Chondrocyte (in vitro differentiated cells): ENCODE measurements at regions not wholly inside any gene's neighbourhood (a gene's known extent, or its start where the extent isn't known, plus 50 kb on each side); places are given as distances from the start of the nearest gene placed in this dataset.

Experiments used
- DNase-seq: peaks from one replicate; pipeline ENCODE4 v3.0.0; 2021; ENCODE audit warnings: mixed read lengths, low spot score
- H3K27ac Mint-ChIP-seq: one replicate; pipeline ENCODE4 v1.8.0; 2021; ENCODE audit warnings: mild to moderate bottlenecking, moderate library complexity, mixed read lengths; ENCODE audit not compliant: unreplicated experiment
- H3K27me3 Mint-ChIP-seq: 2 replicates; pipeline ENCODE4 v1.8.0; 2021; ENCODE audit warnings: low read depth, mixed read lengths
- H3K36me3 Mint-ChIP-seq: 2 replicates; pipeline ENCODE4 v1.8.0; 2021; ENCODE audit warnings: low read depth, mixed read lengths
- H3K4me1 Mint-ChIP-seq: 2 replicates; pipeline ENCODE4 v1.8.0; 2021; ENCODE audit warnings: low read depth, mild to moderate bottlenecking, mixed read lengths
- H3K4me3 Mint-ChIP-seq: one replicate; pipeline ENCODE4 v1.8.0; 2021; ENCODE audit warnings: mild to moderate bottlenecking, moderate library complexity, mixed read lengths; ENCODE audit not compliant: unreplicated experiment
- H3K9me3 Mint-ChIP-seq: 2 replicates; pipeline ENCODE4 v1.8.0; 2021; ENCODE audit warnings: low read depth, mixed read lengths
- TF ChIP-seq, protein P1 (sequence below): fragments of 200-600 bp; sonication (generic); IDR thresholded peaks from 2 replicates; pipeline ENCODE4 v1.5.0; 2021; ENCODE audit warnings: antibody characterized with exemption, mild to moderate bottlenecking, moderate library complexity

DNA sequence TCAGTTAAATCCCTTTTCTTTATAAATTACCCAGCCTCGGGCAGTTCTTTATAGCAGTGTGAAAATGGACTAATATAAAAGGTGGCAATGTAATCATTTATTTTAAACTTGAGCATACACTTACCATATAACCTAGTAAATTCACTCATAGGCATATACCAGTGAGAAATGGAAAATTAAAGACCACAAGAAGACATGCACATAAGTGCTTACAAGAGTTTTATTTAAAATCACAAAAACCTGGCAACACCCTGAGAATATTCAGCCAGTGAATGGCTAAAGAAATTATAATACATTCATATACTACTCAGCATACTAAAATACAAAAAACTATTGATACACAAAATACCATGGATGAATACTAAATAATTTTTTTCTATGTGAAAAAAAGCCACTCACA lies 1017.5 kb upstream of the TMEM132C start:
- no peaks in the 10 kb centered on the region for H3K4me1 Mint-ChIP-seq
- H3K36me3 Mint-ChIP-seq, result no peaks in the 10 kb centered on the region
- H3K27me3 Mint-ChIP-seq, result peaks cover 24% of the 10 kb centered on the region
- no peaks in the 10 kb centered on the region for H3K9me3 Mint-ChIP-seq
- TF ChIP-seq, protein P1, sequence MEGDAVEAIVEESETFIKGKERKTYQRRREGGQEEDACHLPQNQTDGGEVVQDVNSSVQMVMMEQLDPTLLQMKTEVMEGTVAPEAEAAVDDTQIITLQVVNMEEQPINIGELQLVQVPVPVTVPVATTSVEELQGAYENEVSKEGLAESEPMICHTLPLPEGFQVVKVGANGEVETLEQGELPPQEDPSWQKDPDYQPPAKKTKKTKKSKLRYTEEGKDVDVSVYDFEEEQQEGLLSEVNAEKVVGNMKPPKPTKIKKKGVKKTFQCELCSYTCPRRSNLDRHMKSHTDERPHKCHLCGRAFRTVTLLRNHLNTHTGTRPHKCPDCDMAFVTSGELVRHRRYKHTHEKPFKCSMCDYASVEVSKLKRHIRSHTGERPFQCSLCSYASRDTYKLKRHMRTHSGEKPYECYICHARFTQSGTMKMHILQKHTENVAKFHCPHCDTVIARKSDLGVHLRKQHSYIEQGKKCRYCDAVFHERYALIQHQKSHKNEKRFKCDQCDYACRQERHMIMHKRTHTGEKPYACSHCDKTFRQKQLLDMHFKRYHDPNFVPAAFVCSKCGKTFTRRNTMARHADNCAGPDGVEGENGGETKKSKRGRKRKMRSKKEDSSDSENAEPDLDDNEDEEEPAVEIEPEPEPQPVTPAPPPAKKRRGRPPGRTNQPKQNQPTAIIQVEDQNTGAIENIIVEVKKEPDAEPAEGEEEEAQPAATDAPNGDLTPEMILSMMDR, result no peak
- no peak overlapping the region for H3K27ac Mint-ChIP-seq
- no peak overlapping the region for H3K4me3 Mint-ChIP-seq
- no peak for DNase-seq

DNA sequence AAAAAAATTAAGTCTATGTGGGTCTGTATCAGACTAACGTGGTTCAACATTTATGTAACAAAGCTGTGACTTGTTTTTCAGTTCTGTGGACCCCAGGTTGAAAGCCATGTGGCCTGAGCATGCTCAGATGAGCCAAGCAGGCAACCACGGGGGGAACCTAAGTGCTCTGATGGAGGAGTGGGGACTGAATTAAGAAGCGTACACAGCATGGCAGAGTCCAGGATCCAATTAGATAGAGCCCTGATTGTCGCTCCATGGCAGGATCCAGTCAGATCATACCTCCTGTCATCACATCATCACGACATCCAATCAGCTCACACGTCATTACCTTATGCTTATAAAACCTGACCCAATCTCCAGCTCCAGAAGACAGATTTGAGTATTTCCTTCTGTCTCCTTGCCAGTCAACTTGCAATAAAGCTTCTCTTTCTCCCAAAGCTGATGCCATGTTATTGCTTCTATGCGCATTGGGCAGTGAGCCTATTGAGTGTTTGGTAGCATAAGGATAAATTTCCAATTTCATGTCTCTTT lies 1013.1 kb upstream of the TMEM132C start:
- TF ChIP-seq, protein P1, result no peak
- no peak for DNase-seq
- H3K27ac Mint-ChIP-seq, result no peak overlapping the region
- H3K4me3 Mint-ChIP-seq, result no peak overlapping the region
- peaks cover 16% of the 10 kb centered on the region for H3K27me3 Mint-ChIP-seq
- H3K4me1 Mint-ChIP-seq, result no peaks in the 10 kb centered on the region
- no peaks in the 10 kb centered on the region for H3K36me3 Mint-ChIP-seq
- no peaks in the 10 kb centered on the region for H3K9me3 Mint-ChIP-seq

DNA sequence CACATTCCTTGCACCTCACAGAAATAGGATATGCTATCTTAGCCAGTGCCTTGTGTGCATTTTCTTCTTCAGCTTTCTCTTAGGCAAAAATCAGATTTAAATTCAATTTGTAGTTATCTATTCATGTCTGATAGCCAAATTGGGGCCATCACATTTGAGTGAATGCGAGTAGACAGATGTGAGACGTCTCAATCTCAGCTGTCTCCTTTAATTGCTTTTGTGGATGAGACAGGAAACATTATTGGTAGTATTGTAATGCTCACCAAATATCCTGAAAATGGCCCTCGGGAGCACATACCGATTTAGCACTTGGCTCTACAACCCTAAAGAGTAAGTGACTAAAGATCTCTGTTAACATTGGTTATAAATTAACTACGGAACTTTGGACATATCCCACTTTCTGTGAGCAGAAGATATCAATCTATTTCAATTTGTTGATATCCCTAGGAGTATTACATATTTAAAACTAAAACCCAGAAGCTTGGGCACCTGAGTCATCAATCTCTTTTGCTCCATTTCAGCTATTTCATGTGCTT lies 1012.5 kb upstream of the TMEM132C start:
- Mint-ChIP-seq H3K27me3 (peaks cover 16% of the 10 kb centered on the region), H3K4me1 (no peaks in the 10 kb centered on the region), H3K4me3 (no peak overlapping the region), H3K27ac (no peak overlapping the region), H3K9me3 (no peaks in the 10 kb centered on the region), H3K36me3 (no peaks in the 10 kb centered on the region)
- DNase-seq, result no peak
- TF ChIP-seq, protein P1, result no peak

DNA sequence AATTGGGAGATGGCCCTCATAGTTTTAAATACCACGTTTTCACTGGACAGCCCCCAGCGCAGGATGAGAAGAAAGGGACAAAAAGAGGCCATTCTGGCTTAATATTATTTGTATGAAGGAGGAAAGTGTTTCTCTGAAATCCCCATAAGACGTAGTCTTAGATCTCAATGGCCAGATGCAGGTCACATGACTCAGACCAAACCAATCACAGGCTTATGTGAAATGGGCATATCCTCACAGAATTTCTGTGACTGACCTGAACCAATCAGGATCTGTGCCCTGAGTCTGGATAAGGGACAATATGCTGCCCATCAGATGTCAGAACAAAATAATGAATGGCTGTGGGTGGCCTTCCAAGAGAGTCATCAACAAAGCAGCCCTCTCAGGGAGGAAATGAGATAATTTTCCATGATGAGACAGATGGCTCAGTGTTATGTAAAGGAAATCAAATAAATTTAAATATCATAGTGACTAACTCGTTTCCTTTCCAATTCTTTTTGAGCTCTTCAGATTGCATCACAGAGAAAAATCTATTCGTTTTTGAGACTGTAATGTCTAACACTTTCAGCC lies 1009.5 kb upstream of the TMEM132C start:
- TF ChIP-seq, protein P1, result no peak
- Mint-ChIP-seq H3K9me3 (no peaks in the 10 kb centered on the region), H3K27ac (no peak overlapping the region), H3K36me3 (no peaks in the 10 kb centered on the region), H3K27me3 (peaks cover 2% of the 10 kb centered on the region), H3K4me3 (no peak overlapping the region), H3K4me1 (no peaks in the 10 kb centered on the region)
- DNase-seq, result no peak

DNA sequence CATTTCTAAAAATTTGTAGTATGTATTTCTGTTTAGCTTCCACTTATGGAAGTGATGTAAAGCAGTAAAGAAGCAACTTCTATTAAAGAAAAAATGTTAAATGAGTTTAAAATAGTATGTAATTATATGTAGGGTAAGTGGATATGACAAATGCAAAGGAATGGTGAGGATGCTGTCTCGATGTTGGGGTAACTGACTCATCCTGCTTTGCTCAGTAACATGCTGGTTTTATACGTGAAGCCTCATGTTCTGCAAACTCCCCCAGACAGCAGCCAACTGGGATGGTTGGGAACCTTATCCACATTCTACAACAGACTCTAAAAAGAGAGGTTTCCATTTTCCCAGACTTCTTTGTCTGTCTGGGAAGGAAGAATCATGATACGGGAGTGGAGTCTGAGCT lies 1006.4 kb upstream of the TMEM132C start:
- TF ChIP-seq, protein P1, result no peak
- Mint-ChIP-seq H3K4me3 (no peak overlapping the region), H3K9me3 (peaks cover 3% of the 10 kb centered on the region), H3K27me3 (peaks cover 2% of the 10 kb centered on the region), H3K36me3 (no peaks in the 10 kb centered on the region), H3K27ac (no peak overlapping the region), H3K4me1 (no peaks in the 10 kb centered on the region)
- DNase-seq, result no peak
